Skeletal muscle satellite cell (primary cell): ENCODE measurements at regions not wholly inside any gene's neighbourhood (a gene's known extent, or its start where the extent isn't known, plus 50 kb on each side); places are given as distances from the start of the nearest gene placed in this dataset.

Experiments used
- H3K27me3 ChIP-seq: 2 replicates; pipeline ENCODE4 v1.7.0; 2013; ENCODE audit warnings: low read length; ENCODE audit not compliant: control insufficient read depth, insufficient read depth
- H3K36me3 ChIP-seq: 2 replicates; pipeline ENCODE4 v1.7.0; 2013; ENCODE audit warnings: mild to moderate bottlenecking, control low read depth, low read length; ENCODE audit not compliant: insufficient read depth
- H3K4me1 ChIP-seq: 2 replicates; pipeline ENCODE4 v1.7.0; 2013; ENCODE audit warnings: low read length; ENCODE audit not compliant: control insufficient read depth, insufficient read depth
- H3K4me2 ChIP-seq: 2 replicates; pipeline ENCODE4 v1.7.0; 2013; ENCODE audit warnings: mild to moderate bottlenecking, low read length
- H3K4me3 ChIP-seq: 2 replicates; pipeline ENCODE4 v1.7.0; 2013; ENCODE audit warnings: low read length
- H3K9ac ChIP-seq: 2 replicates; pipeline ENCODE4 v1.7.0; 2013; ENCODE audit warnings: mild to moderate bottlenecking, low read depth, low read length, moderate library complexity
- H3K9me3 ChIP-seq: replicated peaks from 2 replicates; pipeline ENCODE4 v1.7.0; 2013; ENCODE audit warnings: mild to moderate bottlenecking, control low read depth, low read length

DNA sequence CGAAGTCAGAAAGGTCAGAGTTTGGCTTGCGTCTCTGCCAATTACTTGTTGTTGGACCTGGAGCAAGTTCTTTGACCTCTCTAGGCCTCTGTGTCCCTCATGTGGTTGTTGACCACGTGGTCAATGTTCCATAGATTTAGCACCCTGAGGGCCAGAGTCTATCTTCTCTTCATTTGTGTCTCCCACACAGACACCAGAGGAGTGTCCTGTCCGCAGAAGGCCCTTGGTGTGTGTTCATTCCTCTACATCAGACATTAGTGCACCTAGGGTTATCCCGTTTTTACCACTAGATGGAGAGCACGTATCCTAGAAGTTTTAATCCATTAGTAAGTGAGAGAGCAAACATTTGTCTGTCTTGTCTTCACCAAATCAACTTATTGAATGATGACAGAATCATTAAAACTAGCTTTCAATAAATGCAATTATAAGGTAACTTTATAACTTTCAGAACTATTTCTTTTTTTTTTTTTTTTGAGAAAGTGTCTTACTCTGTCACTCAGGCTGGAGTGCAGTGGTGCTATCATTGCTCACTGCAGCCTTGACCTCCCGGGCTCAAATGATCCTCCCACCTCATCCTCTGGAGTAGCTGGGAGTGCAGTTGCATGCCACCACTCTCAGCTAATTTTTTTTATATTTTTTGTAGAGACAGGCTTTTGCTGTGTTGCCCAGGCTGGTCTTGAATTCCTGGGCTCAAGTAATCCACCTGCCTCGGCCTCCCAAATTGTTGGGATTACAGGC lies 122.5 kb upstream of the ANKRD1 start:
- no peaks in the 10 kb centered on the region for H3K9me3 ChIP-seq
- no peak overlapping the region for H3K9ac ChIP-seq
- no peak overlapping the region for H3K4me3 ChIP-seq
- H3K27me3 ChIP-seq: peaks cover 9% of the 10 kb centered on the region
- no peaks in the 10 kb centered on the region for H3K36me3 ChIP-seq
- H3K4me1 ChIP-seq: no peaks in the 10 kb centered on the region
- no peak overlapping the region for H3K4me2 ChIP-seq

DNA sequence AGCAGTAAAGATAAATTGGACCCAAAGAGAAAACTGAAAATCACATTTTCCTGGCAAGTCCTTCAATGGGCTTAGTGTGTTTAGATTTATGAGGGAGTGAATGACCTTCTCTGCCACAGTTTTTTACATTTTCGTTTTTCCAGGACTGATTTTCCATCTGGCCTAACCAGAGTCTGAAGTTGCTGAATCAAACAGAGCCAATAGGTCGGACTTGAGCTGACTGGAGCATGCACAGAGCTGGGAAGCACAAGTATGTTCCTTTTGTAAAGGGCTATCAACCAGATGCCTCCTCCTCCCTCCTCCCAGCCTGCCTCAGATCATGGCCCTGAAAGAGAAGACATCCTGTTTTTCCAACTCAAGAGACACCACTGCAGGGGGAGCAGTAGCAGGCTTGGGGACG lies 126.0 kb upstream of the ANKRD1 start:
- H3K4me1 ChIP-seq: peaks cover 3% of the 10 kb centered on the region
- no peaks in the 10 kb centered on the region for H3K27me3 ChIP-seq
- no peak overlapping the region for H3K4me2 ChIP-seq
- no peaks in the 10 kb centered on the region for H3K9me3 ChIP-seq
- no peak overlapping the region for H3K4me3 ChIP-seq
- no peak overlapping the region for H3K9ac ChIP-seq
- no peaks in the 10 kb centered on the region for H3K36me3 ChIP-seq

DNA sequence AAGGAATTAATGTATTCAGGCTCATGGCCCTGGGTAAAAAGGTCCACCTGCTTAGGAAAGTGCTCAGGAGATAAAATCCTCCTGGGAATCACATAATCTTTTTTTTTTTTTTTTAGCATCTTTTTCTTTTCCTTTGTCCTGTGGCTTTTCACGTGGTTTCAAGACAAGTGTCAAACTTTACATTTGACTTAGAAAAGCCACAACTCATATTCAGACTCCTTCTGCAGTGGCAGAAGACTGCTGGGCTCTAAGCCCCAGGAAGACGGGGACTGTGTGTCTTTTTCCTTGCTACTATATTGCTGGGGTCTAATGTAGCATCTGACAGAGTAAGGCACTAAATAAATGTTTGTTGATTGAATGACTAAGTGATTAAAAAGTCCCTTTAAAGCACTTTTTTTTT lies 127.5 kb upstream of the ANKRD1 start:
- H3K4me1 ChIP-seq: peaks cover 3% of the 10 kb centered on the region
- H3K4me2 ChIP-seq: no peak overlapping the region
- H3K9ac ChIP-seq: no peak overlapping the region
- H3K9me3 ChIP-seq: no peaks in the 10 kb centered on the region
- no peak overlapping the region for H3K4me3 ChIP-seq
- H3K27me3 ChIP-seq: no peaks in the 10 kb centered on the region
- no peaks in the 10 kb centered on the region for H3K36me3 ChIP-seq

DNA sequence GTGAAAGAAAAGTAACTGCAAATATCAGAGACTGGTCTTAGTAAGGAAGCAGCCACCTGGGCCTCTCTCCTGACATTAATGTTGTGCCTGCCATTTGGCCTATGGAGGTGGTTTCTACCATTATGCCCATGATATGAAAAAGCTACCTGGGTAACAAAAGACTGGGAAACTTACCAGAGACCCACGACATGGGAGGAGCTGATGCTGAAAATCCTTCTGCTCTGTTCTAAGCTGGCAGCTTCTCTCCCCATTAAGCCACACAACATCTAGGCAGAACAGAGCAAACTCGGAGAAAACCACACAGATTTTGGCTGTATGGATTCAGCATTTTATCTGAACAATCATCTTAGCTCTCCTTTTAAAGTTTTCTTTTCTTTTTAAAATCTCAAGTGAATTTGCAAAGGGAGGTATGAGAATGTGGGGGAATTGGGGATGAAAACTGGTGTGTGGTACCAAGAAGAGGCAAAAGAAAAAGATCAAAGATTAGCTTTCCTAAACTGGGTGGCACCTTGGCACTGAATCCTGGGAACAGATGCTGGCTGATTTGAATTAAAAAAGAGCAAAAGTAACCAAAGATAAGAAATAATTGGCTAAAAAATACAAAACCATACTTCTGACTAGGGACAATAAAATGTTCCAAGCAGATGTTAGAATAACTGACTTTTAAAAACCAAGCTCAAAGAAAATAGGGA lies 128.6 kb upstream of the ANKRD1 start:
- Histone ChIP-seq H3K27me3 (no peaks in the 10 kb centered on the region), H3K4me2 (no peak overlapping the region), H3K9me3 (no peaks in the 10 kb centered on the region), H3K9ac (no peak overlapping the region), H3K4me1 (peaks cover 3% of the 10 kb centered on the region), H3K4me3 (no peak overlapping the region), H3K36me3 (no peaks in the 10 kb centered on the region)

DNA sequence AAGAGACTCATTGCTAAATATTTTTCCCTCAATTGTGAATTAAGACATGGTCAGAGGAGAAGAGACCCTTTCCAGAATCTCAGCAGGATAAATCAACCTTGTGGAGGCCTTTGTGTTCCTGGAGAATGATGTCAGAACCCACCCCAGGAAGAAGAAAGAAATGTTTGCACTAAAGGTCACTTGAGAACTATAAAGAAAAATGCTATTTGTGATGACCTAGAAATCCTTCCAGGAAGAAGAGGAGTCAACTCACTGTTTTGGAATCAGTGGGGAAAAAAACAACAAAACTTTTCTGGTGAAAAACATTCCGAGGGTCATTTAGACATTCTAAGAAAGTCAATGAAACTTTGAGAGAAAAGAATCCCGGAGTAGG lies 129.1 kb upstream of the ANKRD1 start:
- Histone ChIP-seq H3K4me2 (no peak overlapping the region), H3K27me3 (no peaks in the 10 kb centered on the region), H3K9me3 (no peaks in the 10 kb centered on the region), H3K4me1 (peaks cover 3% of the 10 kb centered on the region), H3K4me3 (no peak overlapping the region), H3K9ac (no peak overlapping the region), H3K36me3 (no peaks in the 10 kb centered on the region)

DNA sequence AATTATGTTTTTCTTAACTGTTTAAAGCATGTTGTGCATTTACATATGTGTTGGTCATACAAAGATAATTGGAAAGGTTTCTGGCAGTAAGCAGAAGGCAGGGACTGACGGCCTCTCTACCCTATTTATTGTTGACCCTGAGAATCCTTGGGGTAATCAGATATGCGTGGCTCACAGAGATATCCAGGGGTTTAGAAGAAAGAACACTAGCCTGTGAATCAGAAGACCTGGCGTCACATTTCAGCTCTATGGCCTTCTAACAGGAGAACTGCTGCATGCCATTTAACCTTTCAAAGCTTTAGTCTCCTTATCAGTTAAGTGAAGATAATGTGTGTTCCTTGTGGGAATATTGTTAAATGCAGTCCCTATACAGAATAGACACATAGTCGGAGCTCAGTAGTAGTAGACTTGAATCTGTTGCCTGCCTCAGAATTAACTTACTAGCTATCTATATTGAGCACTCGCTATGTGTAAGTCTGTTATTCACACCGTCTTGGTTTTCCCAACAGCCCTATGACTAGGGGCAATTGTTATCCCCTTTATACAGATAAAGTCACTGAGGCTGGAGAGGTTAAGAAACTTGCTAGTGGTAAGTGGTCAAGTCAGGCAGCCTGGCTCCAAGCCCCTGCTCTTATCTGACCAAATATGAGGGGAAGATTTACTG lies 129.6 kb upstream of the ANKRD1 start:
- H3K9ac ChIP-seq: no peak overlapping the region
- no peaks in the 10 kb centered on the region for H3K9me3 ChIP-seq
- H3K27me3 ChIP-seq: no peaks in the 10 kb centered on the region
- H3K4me3 ChIP-seq: no peak overlapping the region
- H3K4me2 ChIP-seq: no peak overlapping the region
- peaks cover 3% of the 10 kb centered on the region for H3K4me1 ChIP-seq
- no peaks in the 10 kb centered on the region for H3K36me3 ChIP-seq

DNA sequence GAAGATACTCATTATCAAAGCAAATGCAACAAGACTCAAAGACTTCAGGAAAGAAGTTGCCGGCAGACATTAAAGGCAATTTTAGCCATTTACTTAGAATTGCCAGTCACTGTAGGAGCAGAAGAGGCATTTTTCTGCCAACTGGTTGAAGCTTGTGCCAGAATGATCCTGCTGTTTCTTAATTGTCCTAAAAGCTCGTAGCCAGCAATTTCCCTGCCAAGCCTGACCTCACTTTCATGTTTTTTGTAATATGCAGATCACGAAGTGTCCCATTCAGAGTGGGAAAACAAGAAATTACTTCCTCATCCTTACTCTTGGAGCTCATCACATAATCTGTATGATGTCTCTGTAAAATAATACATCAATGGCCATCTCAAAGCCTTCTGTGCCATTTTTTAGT lies 130.9 kb upstream of the ANKRD1 start:
- Histone ChIP-seq H3K9ac (no peak overlapping the region), H3K4me1 (peaks cover 3% of the 10 kb centered on the region), H3K9me3 (no peaks in the 10 kb centered on the region), H3K4me2 (no peak overlapping the region), H3K27me3 (no peaks in the 10 kb centered on the region), H3K36me3 (no peaks in the 10 kb centered on the region), H3K4me3 (no peak overlapping the region)

DNA sequence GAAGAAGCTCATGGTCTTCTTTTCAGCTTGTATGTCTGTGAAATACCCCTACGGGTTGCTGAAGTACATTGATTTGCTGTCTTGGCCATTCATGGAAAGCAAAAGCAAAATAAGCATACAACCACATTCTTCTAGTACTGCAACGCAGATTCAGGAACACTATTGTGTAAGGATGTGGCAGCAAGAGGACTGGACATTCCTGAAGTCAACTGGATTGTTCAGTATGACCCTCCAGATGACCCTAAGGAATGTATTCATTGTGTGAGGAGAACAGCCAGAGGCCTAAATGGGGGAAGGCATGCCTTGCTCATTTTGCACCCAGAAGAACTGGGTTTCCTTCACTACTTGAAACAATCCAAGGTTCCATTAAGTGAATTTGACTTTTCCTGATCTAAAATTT lies 133.4 kb upstream of the ANKRD1 start:
- H3K4me1 ChIP-seq: peaks cover 3% of the 10 kb centered on the region
- no peak overlapping the region for H3K4me2 ChIP-seq
- no peaks in the 10 kb centered on the region for H3K9me3 ChIP-seq
- H3K4me3 ChIP-seq: no peak overlapping the region
- no peak overlapping the region for H3K9ac ChIP-seq
- no peaks in the 10 kb centered on the region for H3K36me3 ChIP-seq
- no peaks in the 10 kb centered on the region for H3K27me3 ChIP-seq

DNA sequence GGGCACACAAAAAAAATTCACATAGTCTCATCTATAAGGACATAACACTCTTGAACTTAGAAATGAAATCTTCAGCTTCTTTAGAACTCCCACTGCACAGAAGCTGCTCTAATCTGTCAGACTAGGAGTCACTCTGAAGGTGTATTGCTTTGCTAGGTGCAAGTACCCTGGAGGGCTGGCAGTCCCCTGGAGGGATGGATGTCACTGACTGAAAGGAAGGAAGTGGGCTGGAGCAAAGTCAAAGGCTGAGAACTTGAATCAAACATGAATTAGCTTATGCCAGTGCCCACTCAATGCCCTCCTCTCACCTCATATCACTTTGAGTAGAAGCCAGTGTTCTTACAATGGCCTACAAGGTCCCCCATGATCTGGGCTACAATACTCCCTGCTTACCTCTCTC lies 140.3 kb upstream of the ANKRD1 start:
- no peak overlapping the region for H3K4me2 ChIP-seq
- no peaks in the 10 kb centered on the region for H3K27me3 ChIP-seq
- no peak overlapping the region for H3K4me3 ChIP-seq
- H3K9me3 ChIP-seq: no peaks in the 10 kb centered on the region
- H3K4me1 ChIP-seq: no peaks in the 10 kb centered on the region
- no peaks in the 10 kb centered on the region for H3K36me3 ChIP-seq
- no peak overlapping the region for H3K9ac ChIP-seq

DNA sequence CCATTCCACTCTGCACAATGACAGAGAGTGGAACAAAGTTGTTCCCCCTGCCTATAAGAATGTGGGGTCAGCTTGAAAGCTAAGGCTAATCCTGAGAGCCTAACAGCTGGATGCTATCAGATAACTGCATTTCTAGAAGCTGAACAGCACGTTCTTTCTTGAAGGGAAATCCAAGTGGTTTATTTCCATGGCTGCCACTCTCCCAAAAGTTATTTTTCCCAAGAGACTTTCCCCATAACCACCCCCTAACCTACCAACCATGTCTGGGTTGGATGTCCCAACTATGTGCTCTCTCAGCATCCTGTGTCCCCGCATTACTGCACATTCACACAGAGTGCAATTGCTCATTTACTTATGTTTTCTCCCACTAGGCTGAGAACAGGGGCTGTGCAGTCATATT lies 140.7 kb upstream of the ANKRD1 start:
- no peaks in the 10 kb centered on the region for H3K36me3 ChIP-seq
- H3K4me3 ChIP-seq: no peak overlapping the region
- H3K9me3 ChIP-seq: no peaks in the 10 kb centered on the region
- H3K4me2 ChIP-seq: no peak overlapping the region
- H3K27me3 ChIP-seq: no peaks in the 10 kb centered on the region
- no peak overlapping the region for H3K9ac ChIP-seq
- no peaks in the 10 kb centered on the region for H3K4me1 ChIP-seq

DNA sequence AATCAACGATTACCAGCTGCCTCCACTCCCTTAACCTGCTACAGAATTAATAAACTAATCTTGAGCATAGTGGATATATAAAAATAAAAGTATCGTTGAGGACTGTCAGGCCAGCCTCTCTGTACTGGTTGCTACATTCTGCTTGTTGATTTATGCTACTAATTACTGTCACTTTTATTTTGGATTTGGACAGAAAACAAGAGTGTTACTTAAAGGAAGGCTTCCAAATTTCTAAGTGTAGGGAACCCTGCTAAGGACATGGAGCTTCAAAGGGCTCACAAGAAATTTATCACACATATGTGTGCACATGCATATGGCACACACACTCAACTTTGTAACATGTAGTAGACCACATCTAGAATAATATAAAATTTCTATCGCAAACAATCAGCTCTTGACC lies 141.2 kb upstream of the ANKRD1 start:
- Histone ChIP-seq H3K4me3 (no peak overlapping the region), H3K4me2 (no peak overlapping the region), H3K9ac (no peak overlapping the region), H3K4me1 (no peaks in the 10 kb centered on the region), H3K27me3 (no peaks in the 10 kb centered on the region), H3K9me3 (no peaks in the 10 kb centered on the region), H3K36me3 (no peaks in the 10 kb centered on the region)

DNA sequence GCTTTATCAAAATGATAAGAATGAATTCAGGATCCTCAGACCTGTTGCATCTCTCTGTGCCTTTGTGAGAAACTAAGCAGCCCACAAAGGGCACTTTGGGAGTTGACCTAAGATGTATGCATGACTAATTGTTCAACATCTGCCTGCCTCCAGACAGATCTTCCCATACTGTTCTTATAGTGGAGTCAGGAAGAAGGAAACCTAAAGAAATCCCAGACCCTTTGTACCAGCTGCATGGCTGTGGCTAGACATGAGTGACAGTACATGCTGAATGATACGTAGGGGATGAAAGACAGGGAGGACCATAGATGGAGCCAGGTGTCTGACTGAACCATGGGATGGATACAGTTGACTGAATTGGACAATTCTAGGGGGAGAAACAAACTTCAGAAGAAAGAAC lies 148.7 kb upstream of the PCGF5 start:
- no peak overlapping the region for H3K9ac ChIP-seq
- no peak overlapping the region for H3K4me2 ChIP-seq
- H3K9me3 ChIP-seq: no peaks in the 10 kb centered on the region
- H3K4me3 ChIP-seq: no peak overlapping the region
- peaks cover 1% of the 10 kb centered on the region for H3K4me1 ChIP-seq
- H3K36me3 ChIP-seq: no peaks in the 10 kb centered on the region
- H3K27me3 ChIP-seq: peaks cover 4% of the 10 kb centered on the region
